SU-DHL-6 (cell line): ENCODE measurements at regions not wholly inside any gene's neighbourhood (a gene's known extent, or its start where the extent isn't known, plus 50 kb on each side); places are given as distances from the start of the nearest gene placed in this dataset.

Source experiments
- EZH2phosphoT487 ChIP-seq: fragments of 200-600 bp; sonication (generic), shearing (Covaris generic); conservative IDR thresholded peaks from 2 replicates; pipeline ENCODE4 v1.6.1; 2018; ENCODE audit warnings: mild to moderate bottlenecking, antibody characterized with exemption, low read length, moderate library complexity, mixed read lengths
- TF ChIP-seq, protein P1 (sequence below): fragments of 200-600 bp; sonication (generic); IDR thresholded peaks from one replicate; pipeline ENCODE4 v1.5.1; 2017; ENCODE audit warnings: antibody characterized with exemption, mild to moderate bottlenecking, low read length, moderate library complexity; ENCODE audit not compliant: insufficient read depth, poor library complexity, severe bottlenecking

- TF ChIP-seq, protein P1, sequence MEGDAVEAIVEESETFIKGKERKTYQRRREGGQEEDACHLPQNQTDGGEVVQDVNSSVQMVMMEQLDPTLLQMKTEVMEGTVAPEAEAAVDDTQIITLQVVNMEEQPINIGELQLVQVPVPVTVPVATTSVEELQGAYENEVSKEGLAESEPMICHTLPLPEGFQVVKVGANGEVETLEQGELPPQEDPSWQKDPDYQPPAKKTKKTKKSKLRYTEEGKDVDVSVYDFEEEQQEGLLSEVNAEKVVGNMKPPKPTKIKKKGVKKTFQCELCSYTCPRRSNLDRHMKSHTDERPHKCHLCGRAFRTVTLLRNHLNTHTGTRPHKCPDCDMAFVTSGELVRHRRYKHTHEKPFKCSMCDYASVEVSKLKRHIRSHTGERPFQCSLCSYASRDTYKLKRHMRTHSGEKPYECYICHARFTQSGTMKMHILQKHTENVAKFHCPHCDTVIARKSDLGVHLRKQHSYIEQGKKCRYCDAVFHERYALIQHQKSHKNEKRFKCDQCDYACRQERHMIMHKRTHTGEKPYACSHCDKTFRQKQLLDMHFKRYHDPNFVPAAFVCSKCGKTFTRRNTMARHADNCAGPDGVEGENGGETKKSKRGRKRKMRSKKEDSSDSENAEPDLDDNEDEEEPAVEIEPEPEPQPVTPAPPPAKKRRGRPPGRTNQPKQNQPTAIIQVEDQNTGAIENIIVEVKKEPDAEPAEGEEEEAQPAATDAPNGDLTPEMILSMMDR, result no peak
- no peak for TF ChIP-seq EZH2phosphoT487
Measured at GRCh38 chr7:81534446-81534845, 235.4 kb downstream of the HGF start.
